ENCODE measurements at regions not wholly inside any gene's neighbourhood (a gene's known extent, or its start where the extent isn't known, plus 50 kb on each side); places are given as distances from the start of the nearest gene placed in this dataset.
"Not testable (repeated sequence)": the region's sequence is repeated elsewhere in the genome, so short reads cannot be mapped to it uniquely, and the experiment has no call there.

DNA sequence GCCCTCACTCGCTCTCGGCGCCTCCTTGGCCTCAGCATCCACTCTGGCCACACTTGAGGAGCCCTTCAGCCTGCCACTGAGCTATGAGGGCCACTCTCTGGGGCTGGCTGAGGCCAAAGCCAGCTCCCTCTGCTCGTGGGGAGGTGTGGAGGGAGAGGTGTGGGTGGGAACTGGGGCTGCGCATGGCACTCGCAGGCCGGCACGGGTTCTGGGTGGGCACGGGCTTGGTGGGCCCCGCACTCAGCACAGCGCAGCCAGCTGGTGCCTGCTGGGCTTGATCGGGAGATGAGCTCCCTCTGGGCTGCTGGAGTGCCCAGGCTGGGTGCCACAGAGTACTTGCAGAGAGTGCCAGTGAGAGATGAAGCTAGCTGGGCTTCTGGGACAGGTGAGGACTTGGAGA is 875.5 kb downstream of the XPNPEP1 start:
- Histone ChIP-seq H3K27me3 (ENCODE audit: control insufficient read depth, insufficient read depth, low read length) (no peaks in the 10 kb centered on the region), H3K4me3 (ENCODE audit: low read depth, low read length) (no peak overlapping the region), H3K9ac (ENCODE audit: low read depth, low read length) (no peak overlapping the region), H3K27ac (ENCODE audit: low read depth, low read length) (no peak overlapping the region), H3K4me1 (ENCODE audit: control insufficient read depth, insufficient read depth, low read length) (no peaks in the 10 kb centered on the region), H3K36me3 (ENCODE audit: control insufficient read depth, insufficient read depth, low read length) (no peaks in the 10 kb centered on the region), H3K9me3 (ENCODE audit: control insufficient read depth, insufficient read depth, low read length) (no peaks in the 10 kb centered on the region; the same call in none of the 2 replicates)

DNA sequence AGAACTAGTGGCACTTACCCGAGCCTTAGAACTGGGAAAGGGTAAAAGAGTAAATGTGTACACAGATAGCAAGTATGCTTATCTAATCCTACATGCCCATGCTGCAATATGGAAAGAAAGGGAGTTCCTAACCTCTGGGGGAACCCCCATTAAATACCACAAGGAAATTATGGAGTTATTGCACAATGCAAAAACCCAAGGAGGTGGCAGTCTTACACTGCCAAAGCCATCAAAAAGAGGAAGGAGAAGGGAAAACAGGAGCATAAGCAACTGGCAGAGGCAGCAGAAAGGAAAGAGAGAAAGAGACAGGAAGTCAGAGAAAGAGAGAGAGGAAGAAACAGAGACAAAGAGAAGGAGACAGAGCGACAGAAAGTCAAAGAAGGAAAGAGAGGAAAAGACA is 876.9 kb downstream of the XPNPEP1 start:
- not testable (repeated sequence) for H3K27me3 ChIP-seq (ENCODE audit: control insufficient read depth, insufficient read depth, low read length); H3K9ac ChIP-seq (ENCODE audit: low read depth, low read length); H3K4me1 ChIP-seq (ENCODE audit: control insufficient read depth, insufficient read depth, low read length); H3K9me3 ChIP-seq (ENCODE audit: control insufficient read depth, insufficient read depth, low read length); H3K36me3 ChIP-seq (ENCODE audit: control insufficient read depth, insufficient read depth, low read length); H3K27ac ChIP-seq (ENCODE audit: low read depth, low read length); H3K4me3 ChIP-seq (ENCODE audit: low read depth, low read length)

DNA sequence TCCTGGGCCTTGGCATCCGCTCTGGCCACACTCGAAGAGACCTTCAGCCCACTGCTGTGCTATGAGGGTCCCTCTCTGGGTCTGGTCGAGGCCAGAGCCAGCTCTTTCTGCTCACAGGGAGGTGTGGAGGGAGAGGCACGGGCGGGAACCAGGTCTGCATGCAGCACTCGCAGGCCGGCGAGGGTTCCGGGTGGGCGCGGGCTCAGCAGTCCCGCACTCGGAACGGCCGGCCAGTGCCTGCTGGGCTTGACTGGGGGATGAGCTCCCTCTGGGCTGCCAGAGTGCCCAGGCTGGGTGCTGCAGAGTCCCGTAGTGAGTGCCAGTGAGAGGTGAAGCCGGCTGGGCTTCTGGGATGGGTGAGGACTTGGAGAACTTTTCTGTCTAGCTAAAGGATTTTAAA is 882.7 kb downstream of the XPNPEP1 start:
- no peaks in the 10 kb centered on the region for H3K36me3 ChIP-seq (ENCODE audit: control insufficient read depth, insufficient read depth, low read length)
- H3K27me3 ChIP-seq (ENCODE audit: control insufficient read depth, insufficient read depth, low read length) = no peaks in the 10 kb centered on the region

DNA sequence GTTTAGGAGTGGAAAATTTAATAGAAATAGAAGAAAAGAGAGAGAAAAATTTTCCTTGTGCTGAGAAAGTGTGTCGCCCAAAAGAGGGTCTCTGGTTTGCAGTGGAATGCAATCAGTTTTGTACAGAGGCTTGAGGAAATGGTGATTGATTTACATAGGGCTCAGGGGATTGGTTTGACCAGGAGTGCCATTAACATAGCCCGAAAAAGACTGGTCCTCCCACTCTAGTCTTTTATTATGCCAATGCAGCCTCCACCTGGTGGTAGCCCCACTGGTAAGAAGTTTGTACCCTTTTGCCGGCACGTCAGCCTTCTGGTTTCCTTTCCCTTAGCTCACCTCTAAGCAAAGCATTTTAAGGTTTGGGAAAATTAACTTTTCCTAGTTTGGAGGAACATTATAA is 885.3 kb downstream of the XPNPEP1 start:
- Histone ChIP-seq H3K36me3 (ENCODE audit: control insufficient read depth, insufficient read depth, low read length) (no peaks in the 10 kb centered on the region), H3K27ac (ENCODE audit: low read depth, low read length) (no peak overlapping the region), H3K9ac (ENCODE audit: low read depth, low read length) (no peak overlapping the region), H3K27me3 (ENCODE audit: control insufficient read depth, insufficient read depth, low read length) (no peaks in the 10 kb centered on the region), H3K4me3 (ENCODE audit: low read depth, low read length) (no peak overlapping the region), H3K9me3 (ENCODE audit: control insufficient read depth, insufficient read depth, low read length) (peaks cover 6% of the 10 kb centered on the region), H3K4me1 (ENCODE audit: control insufficient read depth, insufficient read depth, low read length) (0 out of 2 replicates have a peak, but pooled peaks cover 5% of the 10 kb centered on the region)

More for the DNA sequence above, 882.7 kb downstream of the XPNPEP1 start:
- no peak overlapping the region for H3K9ac ChIP-seq (ENCODE audit: low read depth, low read length)
- 0 out of 2 replicates have a peak, but pooled peaks cover 5% of the 10 kb centered on the region for H3K4me1 ChIP-seq (ENCODE audit: control insufficient read depth, insufficient read depth, low read length)
- peaks cover 6% of the 10 kb centered on the region for H3K9me3 ChIP-seq (ENCODE audit: control insufficient read depth, insufficient read depth, low read length)
- no peak overlapping the region for H3K4me3 ChIP-seq (ENCODE audit: low read depth, low read length)
- no peak overlapping the region for H3K27ac ChIP-seq (ENCODE audit: low read depth, low read length)

DNA sequence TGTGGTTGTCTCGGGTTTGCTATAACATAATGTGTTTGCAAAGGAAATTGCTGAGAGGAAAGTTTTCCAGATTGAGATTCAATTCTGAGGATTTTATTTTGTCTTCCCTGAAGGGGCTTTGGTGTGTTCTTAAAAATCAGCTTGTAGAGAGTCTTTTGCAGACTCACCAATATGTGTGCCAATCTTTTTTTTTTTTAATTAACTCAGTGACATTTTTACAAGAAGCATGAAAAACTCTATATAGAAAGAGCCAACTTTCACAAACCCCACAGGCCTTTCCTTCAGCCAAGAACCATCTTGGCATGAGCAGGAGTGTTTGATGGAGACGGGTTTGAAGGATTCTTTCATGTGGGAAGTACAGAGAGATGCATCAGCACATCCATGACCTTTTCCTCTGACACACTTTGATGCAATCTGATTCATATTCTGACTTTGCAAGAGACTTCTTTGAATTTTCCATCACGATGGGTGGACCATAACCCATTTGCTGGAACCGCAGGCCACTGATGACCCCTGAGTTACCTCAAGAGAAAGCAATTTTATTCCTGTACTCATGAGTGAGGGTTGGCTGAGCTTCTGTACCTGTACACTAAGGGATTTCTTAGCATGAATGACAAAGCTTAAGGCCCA is 892.6 kb downstream of the XPNPEP1 start:
- Histone ChIP-seq H3K36me3 (ENCODE audit: control insufficient read depth, insufficient read depth, low read length) (no peaks in the 10 kb centered on the region), H3K4me3 (ENCODE audit: low read depth, low read length) (no peak overlapping the region), H3K27ac (ENCODE audit: low read depth, low read length) (no peak overlapping the region), H3K4me1 (ENCODE audit: control insufficient read depth, insufficient read depth, low read length) (no peaks in the 10 kb centered on the region), H3K9ac (ENCODE audit: low read depth, low read length) (no peak overlapping the region), H3K9me3 (ENCODE audit: control insufficient read depth, insufficient read depth, low read length) (no peaks in the 10 kb centered on the region), H3K27me3 (ENCODE audit: control insufficient read depth, insufficient read depth, low read length) (no peaks in the 10 kb centered on the region)

DNA sequence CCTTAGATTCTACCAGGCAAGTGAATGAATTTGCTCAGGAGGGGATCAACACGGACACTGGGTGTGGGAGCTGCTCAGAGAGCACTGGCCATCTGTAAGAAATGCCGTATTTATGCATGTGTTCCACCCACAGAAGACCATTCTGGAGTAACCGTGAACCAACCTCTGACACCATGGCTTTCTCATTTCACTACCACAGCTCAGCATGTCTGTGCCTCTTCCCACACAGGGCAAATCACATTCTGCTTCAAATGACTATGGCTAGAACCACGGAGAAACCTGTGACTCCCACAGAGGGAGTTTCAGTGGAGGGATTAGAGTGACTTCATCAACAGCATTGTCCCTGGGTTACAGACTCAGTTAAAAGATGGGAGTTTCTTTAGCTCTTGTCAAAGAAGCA is 893.4 kb downstream of the XPNPEP1 start:
- H3K4me3 ChIP-seq (ENCODE audit: low read depth, low read length) = no peak overlapping the region
- no peaks in the 10 kb centered on the region for H3K4me1 ChIP-seq (ENCODE audit: control insufficient read depth, insufficient read depth, low read length)
- H3K9me3 ChIP-seq (ENCODE audit: control insufficient read depth, insufficient read depth, low read length) = no peaks in the 10 kb centered on the region
- no peak overlapping the region for H3K27ac ChIP-seq (ENCODE audit: low read depth, low read length)
- no peaks in the 10 kb centered on the region for H3K36me3 ChIP-seq (ENCODE audit: control insufficient read depth, insufficient read depth, low read length)
- H3K9ac ChIP-seq (ENCODE audit: low read depth, low read length) = no peak overlapping the region
- H3K27me3 ChIP-seq (ENCODE audit: control insufficient read depth, insufficient read depth, low read length) = no peaks in the 10 kb centered on the region

DNA sequence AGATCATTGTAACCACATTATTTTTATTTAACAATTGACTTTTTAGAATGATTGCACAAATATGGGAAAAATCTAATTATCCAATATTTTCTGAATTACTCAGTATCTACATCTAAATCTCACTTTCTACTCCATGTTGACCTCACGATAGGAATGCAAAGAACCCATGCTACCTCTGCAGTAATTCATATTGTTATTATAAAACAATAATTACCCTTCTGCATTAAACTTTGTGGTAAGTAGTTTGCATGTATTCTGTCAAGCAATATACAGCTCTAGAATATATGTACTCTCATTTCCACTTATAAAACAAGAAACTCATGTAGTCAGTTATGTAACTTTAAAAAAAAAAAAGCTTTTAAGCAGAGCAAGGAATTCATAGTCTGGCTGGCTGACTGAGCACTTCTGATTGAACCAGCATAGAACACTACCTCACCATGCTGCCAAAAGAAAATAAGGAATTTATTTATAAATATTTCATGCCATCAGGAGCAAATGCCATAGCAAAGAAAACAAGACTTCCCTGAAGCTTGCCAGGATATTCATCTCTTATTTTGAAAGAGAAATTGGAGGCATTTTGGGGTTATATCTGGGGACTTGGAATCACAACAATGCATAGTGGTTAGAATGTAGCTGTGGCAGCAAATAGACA is 895.7 kb downstream of the XPNPEP1 start:
- Histone ChIP-seq H3K27me3 (ENCODE audit: control insufficient read depth, insufficient read depth, low read length) (no peaks in the 10 kb centered on the region), H3K36me3 (ENCODE audit: control insufficient read depth, insufficient read depth, low read length) (no peaks in the 10 kb centered on the region), H3K9me3 (ENCODE audit: control insufficient read depth, insufficient read depth, low read length) (no peaks in the 10 kb centered on the region), H3K9ac (ENCODE audit: low read depth, low read length) (no peak overlapping the region), H3K27ac (ENCODE audit: low read depth, low read length) (no peak overlapping the region), H3K4me3 (ENCODE audit: low read depth, low read length) (no peak overlapping the region), H3K4me1 (ENCODE audit: control insufficient read depth, insufficient read depth, low read length) (no peaks in the 10 kb centered on the region)

DNA sequence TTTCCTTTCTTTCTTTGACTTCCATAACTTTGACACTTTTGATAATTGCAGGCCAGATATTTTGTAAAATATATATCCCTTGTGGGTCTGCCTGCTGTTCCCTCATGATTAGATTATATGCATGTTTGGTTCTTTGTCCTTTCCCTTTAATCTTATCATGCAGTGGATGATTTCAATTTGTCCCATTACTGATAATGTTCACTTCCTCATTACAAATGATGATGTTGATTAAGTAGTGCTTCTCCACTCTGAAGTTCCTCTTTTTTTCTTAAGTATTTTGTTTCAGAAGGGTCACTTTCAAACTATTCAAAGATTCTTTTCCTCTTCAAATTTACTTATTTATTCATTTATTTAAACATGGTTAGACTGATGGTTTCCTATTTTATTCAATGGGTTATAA is 898.1 kb downstream of the XPNPEP1 start:
- H3K4me3 ChIP-seq (ENCODE audit: low read depth, low read length) = no peak overlapping the region
- H3K27me3 ChIP-seq (ENCODE audit: control insufficient read depth, insufficient read depth, low read length) = no peaks in the 10 kb centered on the region
- no peaks in the 10 kb centered on the region for H3K36me3 ChIP-seq (ENCODE audit: control insufficient read depth, insufficient read depth, low read length)
- no peak overlapping the region for H3K27ac ChIP-seq (ENCODE audit: low read depth, low read length)
- no peak overlapping the region for H3K9ac ChIP-seq (ENCODE audit: low read depth, low read length)
- no peaks in the 10 kb centered on the region for H3K4me1 ChIP-seq (ENCODE audit: control insufficient read depth, insufficient read depth, low read length)
- H3K9me3 ChIP-seq (ENCODE audit: control insufficient read depth, insufficient read depth, low read length) = no peaks in the 10 kb centered on the region

DNA sequence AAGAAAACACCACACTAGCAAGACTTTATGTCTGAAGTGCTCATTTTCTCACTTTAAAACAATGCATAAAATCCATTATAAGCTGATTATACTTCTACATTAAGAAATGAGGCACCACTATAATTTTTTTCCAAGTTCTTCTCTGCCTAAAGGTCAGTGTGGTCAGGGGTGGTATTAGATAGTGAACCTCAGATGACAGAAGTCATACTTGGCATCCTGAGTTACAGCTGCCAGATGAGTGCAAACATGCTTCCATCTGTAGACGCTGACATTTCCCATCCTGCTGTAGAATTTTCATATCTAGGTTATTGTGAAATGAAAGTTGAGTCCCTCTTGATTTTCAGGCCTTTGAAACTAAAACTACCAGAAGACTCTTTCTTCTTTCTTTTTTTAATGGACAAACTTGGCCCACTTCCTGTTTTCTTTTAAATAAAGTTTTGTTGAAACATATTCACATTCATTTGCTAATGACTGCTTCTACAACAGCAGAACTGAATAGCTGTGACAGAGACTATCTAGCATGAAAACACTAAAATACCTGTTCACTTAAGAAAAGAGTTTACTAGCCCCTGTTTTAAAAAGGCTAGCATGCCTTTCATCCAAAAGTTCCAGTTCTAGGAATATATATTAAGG is 900.8 kb downstream of the XPNPEP1 start:
- H3K36me3 ChIP-seq (ENCODE audit: control insufficient read depth, insufficient read depth, low read length) = no peaks in the 10 kb centered on the region

DNA sequence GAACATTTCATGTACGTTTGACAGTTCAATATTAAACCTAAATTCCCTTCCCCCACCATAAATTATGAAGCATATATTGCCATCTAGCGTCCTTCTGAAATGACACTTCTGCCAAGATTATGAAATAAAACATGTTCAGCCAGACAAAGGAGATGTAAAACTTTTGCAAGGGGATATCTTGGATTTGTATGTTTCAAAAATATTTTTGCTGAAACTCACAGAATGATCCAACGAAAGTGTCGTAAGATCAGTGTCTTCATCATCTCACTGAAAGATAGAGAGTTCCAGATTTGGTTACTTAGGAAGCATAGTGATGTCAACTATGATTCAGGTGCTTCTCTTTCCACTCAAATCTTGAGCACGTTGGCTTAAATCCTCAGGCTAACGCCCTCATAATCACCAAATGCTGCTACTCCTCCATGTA is 904.3 kb downstream of the XPNPEP1 start:
- H3K9me3 ChIP-seq (ENCODE audit: control insufficient read depth, insufficient read depth, low read length) = no peaks in the 10 kb centered on the region
- H3K4me3 ChIP-seq (ENCODE audit: low read depth, low read length) = no peak overlapping the region
- no peaks in the 10 kb centered on the region for H3K27me3 ChIP-seq (ENCODE audit: control insufficient read depth, insufficient read depth, low read length)
- no peak overlapping the region for H3K9ac ChIP-seq (ENCODE audit: low read depth, low read length)
- H3K36me3 ChIP-seq (ENCODE audit: control insufficient read depth, insufficient read depth, low read length) = no peaks in the 10 kb centered on the region
- no peak overlapping the region for H3K27ac ChIP-seq (ENCODE audit: low read depth, low read length)
- no peaks in the 10 kb centered on the region for H3K4me1 ChIP-seq (ENCODE audit: control insufficient read depth, insufficient read depth, low read length)

More for the DNA sequence above, 900.8 kb downstream of the XPNPEP1 start:
- H3K9me3 ChIP-seq (ENCODE audit: control insufficient read depth, insufficient read depth, low read length) = no peaks in the 10 kb centered on the region
- no peak overlapping the region for H3K9ac ChIP-seq (ENCODE audit: low read depth, low read length)
- no peaks in the 10 kb centered on the region for H3K27me3 ChIP-seq (ENCODE audit: control insufficient read depth, insufficient read depth, low read length)
- no peak overlapping the region for H3K4me3 ChIP-seq (ENCODE audit: low read depth, low read length)
- H3K4me1 ChIP-seq (ENCODE audit: control insufficient read depth, insufficient read depth, low read length) = no peaks in the 10 kb centered on the region
- no peak overlapping the region for H3K27ac ChIP-seq (ENCODE audit: low read depth, low read length)

DNA sequence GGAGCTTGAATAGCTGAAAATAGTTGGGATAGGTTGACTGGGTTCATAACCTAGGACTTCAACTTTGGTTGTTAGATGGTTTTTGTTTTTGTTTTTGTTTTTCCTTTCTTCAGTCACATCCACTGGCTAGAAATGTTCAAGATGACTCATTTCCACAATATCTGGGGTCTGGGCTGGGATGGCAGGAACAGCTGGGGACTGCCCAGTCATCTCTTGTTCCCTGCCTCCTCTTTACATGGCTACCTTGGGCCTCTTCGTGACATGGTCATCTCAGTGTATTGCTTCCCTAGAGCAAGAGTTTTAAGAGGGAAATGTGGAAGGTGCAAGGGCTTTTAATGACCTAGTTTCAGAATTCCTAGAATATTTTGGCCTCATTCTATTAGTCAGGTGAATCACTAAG is 915.8 kb downstream of the XPNPEP1 start:
- Histone ChIP-seq H3K27ac (ENCODE audit: low read depth, low read length) (no peak overlapping the region), H3K9ac (ENCODE audit: low read depth, low read length) (no peak overlapping the region), H3K36me3 (ENCODE audit: control insufficient read depth, insufficient read depth, low read length) (no peaks in the 10 kb centered on the region), H3K9me3 (ENCODE audit: control insufficient read depth, insufficient read depth, low read length) (no peaks in the 10 kb centered on the region), H3K27me3 (ENCODE audit: control insufficient read depth, insufficient read depth, low read length) (no peaks in the 10 kb centered on the region), H3K4me3 (ENCODE audit: low read depth, low read length) (no peak overlapping the region), H3K4me1 (ENCODE audit: control insufficient read depth, insufficient read depth, low read length) (no peaks in the 10 kb centered on the region)

All from HUES48 (cell line).